ENCODE measurements at regions not wholly inside any gene's neighbourhood (a gene's known extent, or its start where the extent isn't known, plus 50 kb on each side); places are given as distances from the start of the nearest gene placed in this dataset.

GRCh38 chr9:129400971-129401622 lies 219.8 kb downstream of the C9orf50 start:
- Histone ChIP-seq H2AFZ (ENCODE audit: low read depth, low read length) (no peak overlapping the region), H3K4me3 (ENCODE audit: low read length) (no peak overlapping the region), H3K4me2 (ENCODE audit: low read length) (no peak overlapping the region)

DNA sequence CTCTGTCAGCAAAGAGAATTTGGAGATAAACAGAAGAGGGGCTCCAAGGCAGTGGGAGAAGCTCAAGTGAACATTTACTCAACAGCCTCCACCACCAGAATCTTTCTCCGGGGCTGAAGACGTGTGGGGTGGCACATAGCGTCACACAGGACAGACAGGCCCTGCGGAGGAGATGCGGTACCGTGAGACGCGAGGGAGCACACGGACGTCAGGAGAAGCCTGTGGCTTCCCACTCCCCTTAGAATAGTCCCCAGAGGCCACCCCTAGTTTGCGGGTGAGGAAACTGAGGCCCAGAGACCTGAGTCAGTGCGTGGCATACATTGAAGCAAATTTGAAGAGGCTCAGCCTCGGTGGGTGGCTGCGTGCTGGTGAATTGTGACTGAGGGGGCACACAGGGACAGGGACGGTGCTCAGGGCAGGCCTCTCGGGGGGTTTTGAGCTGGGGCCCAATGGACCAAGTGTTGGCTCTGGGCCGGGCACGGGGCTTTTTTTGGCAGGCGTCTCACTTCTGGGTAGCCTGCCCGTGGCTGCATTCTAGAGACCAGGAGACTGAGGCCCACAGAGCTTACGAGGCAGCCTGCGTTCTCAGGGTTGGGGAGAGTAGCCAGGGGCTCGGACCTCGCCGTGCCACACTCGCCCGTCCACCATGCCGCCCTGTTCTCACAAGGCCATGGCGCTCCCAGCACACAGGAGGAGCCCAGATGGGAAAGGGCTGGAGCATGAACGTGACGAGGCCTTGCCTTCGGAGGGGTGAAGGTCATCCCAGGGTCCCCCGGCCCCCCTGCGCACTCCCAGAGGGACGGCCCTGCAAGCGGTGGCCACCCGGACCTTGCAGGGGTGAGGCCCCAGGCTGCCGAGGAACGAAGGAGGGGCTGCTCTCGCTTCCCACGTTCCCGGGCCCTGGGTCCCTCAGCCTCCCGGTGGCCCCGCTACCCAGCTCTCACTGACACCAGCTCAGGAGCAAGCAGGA lies 220.6 kb downstream of the C9orf50 start:
- no peaks in the 10 kb centered on the region for H4K20me1 ChIP-seq (ENCODE audit: insufficient read depth, low read length)
- H3K9ac ChIP-seq (ENCODE audit: low read length) = no peak overlapping the region
- H3K79me2 ChIP-seq (ENCODE audit: low read length) = no peaks in the 10 kb centered on the region
- peaks cover 4% of the 10 kb centered on the region; the same call in 1 of the 2 replicates for H3K4me1 ChIP-seq (ENCODE audit: low read length)
- no peak overlapping the region for H3K4me2 ChIP-seq (ENCODE audit: low read length)
- TF ChIP-seq, protein P1, sequence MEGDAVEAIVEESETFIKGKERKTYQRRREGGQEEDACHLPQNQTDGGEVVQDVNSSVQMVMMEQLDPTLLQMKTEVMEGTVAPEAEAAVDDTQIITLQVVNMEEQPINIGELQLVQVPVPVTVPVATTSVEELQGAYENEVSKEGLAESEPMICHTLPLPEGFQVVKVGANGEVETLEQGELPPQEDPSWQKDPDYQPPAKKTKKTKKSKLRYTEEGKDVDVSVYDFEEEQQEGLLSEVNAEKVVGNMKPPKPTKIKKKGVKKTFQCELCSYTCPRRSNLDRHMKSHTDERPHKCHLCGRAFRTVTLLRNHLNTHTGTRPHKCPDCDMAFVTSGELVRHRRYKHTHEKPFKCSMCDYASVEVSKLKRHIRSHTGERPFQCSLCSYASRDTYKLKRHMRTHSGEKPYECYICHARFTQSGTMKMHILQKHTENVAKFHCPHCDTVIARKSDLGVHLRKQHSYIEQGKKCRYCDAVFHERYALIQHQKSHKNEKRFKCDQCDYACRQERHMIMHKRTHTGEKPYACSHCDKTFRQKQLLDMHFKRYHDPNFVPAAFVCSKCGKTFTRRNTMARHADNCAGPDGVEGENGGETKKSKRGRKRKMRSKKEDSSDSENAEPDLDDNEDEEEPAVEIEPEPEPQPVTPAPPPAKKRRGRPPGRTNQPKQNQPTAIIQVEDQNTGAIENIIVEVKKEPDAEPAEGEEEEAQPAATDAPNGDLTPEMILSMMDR (IDR thresholded peaks at IDR 0.05; ENCODE audit: low read depth, low read length) = no peak
- TF ChIP-seq EZH2phosphoT487 (IDR thresholded peaks at IDR 0.05; ENCODE audit: low read depth) = no peak
- 0 out of 2 replicates have a peak, but pooled peaks cover 8% of the 10 kb centered on the region for H3K27me3 ChIP-seq (ENCODE audit: low read depth, low read length)
- H3K36me3 ChIP-seq (replicated peaks; ENCODE audit: low read depth, low read length) = no peaks in the 10 kb centered on the region
- no peak overlapping the region for H3K27ac ChIP-seq (ENCODE audit: low read length)
- H3K9me3 ChIP-seq (ENCODE audit: insufficient read depth, low read length) = no peaks in the 10 kb centered on the region
- H2AFZ ChIP-seq (ENCODE audit: low read depth, low read length) = no peak overlapping the region
- no peak overlapping the region for H3K4me3 ChIP-seq (ENCODE audit: low read length)

More at GRCh38 chr9:129400971-129401622, 219.8 kb downstream of the C9orf50 start:
- Histone ChIP-seq H3K79me2 (ENCODE audit: low read length) (no peaks in the 10 kb centered on the region), H3K27ac (ENCODE audit: low read length) (no peak overlapping the region), H3K4me1 (ENCODE audit: low read length) (peaks cover 4% of the 10 kb centered on the region; the same call in 1 of the 2 replicates), H3K9ac (ENCODE audit: low read length) (no peak overlapping the region), H3K9me3 (ENCODE audit: insufficient read depth, low read length) (no peaks in the 10 kb centered on the region), H4K20me1 (ENCODE audit: insufficient read depth, low read length) (no peaks in the 10 kb centered on the region), H3K27me3 (ENCODE audit: low read depth, low read length) (0 out of 2 replicates have a peak, but pooled peaks cover 8% of the 10 kb centered on the region), H3K36me3 (replicated peaks; ENCODE audit: low read depth, low read length) (no peaks in the 10 kb centered on the region)
- TF ChIP-seq, protein P1 (IDR thresholded peaks at IDR 0.05; ENCODE audit: low read depth, low read length) = no peak
- no peak for TF ChIP-seq EZH2phosphoT487 (IDR thresholded peaks at IDR 0.05; ENCODE audit: low read depth)

DNA sequence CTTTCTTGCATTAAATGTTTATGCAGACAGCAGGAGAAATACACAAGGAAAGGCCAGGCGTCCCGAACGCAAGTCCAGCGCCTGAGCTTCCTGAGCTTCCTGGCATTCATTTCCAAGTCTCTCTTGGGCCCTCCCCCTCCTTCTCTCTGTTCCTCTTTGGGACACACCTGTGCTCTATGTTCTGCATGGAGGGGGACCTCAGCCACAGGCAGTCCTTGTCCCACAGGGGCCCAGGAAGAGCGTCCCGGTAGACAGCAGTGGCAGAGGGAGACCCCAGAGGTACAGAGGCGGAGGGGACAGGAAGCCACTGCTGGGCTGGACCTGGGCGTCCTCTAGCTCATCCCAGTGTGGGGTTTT lies 221.3 kb downstream of the C9orf50 start:
- 0 out of 2 replicates have a peak, but pooled peaks cover 4% of the 10 kb centered on the region for H3K27me3 ChIP-seq (ENCODE audit: low read depth, low read length)
- H3K79me2 ChIP-seq (ENCODE audit: low read length) = no peaks in the 10 kb centered on the region
- no peak overlapping the region for H3K4me2 ChIP-seq (ENCODE audit: low read length)
- H3K9ac ChIP-seq (ENCODE audit: low read length) = no peak overlapping the region
- H3K4me3 ChIP-seq (ENCODE audit: low read length) = no peak overlapping the region
- TF ChIP-seq, protein P1 (IDR thresholded peaks at IDR 0.05; ENCODE audit: low read depth, low read length) = no peak
- no peak for TF ChIP-seq EZH2phosphoT487 (IDR thresholded peaks at IDR 0.05; ENCODE audit: low read depth)
- H3K9me3 ChIP-seq (ENCODE audit: insufficient read depth, low read length) = no peaks in the 10 kb centered on the region
- H3K27ac ChIP-seq (ENCODE audit: low read length) = no peak overlapping the region
- no peaks in the 10 kb centered on the region for H4K20me1 ChIP-seq (ENCODE audit: insufficient read depth, low read length)
- no peak overlapping the region for H2AFZ ChIP-seq (ENCODE audit: low read depth, low read length)
- no peaks in the 10 kb centered on the region for H3K36me3 ChIP-seq (replicated peaks; ENCODE audit: low read depth, low read length)
- peaks cover 4% of the 10 kb centered on the region; the same call in 1 of the 2 replicates for H3K4me1 ChIP-seq (ENCODE audit: low read length)
